ENCODE measurements at regions not wholly inside any gene's neighbourhood (a gene's known extent, or its start where the extent isn't known, plus 50 kb on each side); places are given as distances from the start of the nearest gene placed in this dataset.

DNA sequence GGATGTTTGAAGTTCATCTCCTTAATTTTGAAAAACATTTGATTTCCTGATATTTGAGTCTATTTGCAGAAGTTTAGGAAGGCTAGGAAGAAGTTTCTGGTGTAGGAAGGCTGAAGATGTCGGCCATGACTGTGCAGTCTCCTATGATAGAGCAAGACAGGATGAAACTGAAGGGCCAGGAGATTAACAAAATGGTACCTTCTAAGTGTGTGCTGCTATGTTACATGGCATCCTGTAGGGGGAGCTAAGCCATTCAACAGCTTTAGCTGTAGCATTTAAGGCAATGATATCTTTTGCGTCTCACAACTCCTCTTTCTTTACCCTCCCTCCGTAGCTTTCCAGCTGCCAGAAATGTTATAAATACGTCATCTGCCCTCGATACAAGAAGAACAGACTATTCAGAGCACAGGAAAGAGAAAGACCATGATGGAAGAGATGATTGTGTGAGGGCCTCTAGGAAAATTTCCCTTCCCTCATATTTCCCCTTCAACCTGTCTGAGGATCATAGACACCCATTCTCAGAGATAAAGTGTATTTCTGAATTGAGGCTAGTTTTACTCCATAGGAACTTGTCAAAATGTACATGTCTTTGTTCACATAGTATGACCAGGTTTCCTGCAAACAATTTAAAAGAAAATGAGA is 61.1 kb downstream of the XCL1 start:
- no peak for TF ChIP-seq POLR2A (IDR thresholded peaks at IDR 0.05; ENCODE audit: low read depth, low read length)
- no peak for TF ChIP-seq BHLHE40 (IDR thresholded peaks at IDR 0.05; ENCODE audit: low read depth, low read length)
- no peak for TF ChIP-seq CHD1 (IDR thresholded peaks at IDR 0.05; ENCODE audit: low read depth, low read length)
- no peak for TF ChIP-seq FOS (IDR thresholded peaks at IDR 0.05; ENCODE audit: low read depth, low read length)

Data from IMR-90 (cell line).